HG02884 (cell line): ENCODE measurements at regions not wholly inside any gene's neighbourhood (a gene's known extent, or its start where the extent isn't known, plus 50 kb on each side); places are given as distances from the start of the nearest gene placed in this dataset.

Experiments used
- ATAC-seq: cut with Tn5 transposase; IDR thresholded peaks from one replicate; pipeline ENCODE4 v1.9.1; 2021; ENCODE audit warnings: mild to moderate bottlenecking, moderate library complexity; ENCODE audit not compliant: unreplicated experiment

DNA sequence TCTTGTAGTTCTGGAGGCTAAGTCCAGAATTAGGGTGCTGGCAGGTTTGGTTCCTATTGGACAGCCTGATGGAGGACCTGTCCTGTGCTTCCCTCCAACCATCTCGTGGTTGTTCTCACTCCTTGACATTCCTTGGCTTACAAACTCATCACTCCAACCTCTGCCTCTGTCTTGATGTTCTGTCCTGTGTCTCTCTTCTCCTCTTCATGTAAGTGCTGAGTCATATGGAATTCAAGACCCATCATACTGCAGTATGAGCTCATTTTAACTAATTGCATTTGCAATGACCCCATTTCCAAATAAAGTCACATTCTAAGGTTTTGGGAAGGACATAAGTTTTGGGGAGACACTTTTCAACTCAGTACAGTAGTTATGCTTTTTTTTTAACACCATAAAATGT, 374.7 kb downstream of the TRIB2 start:
- no peak for ATAC-seq

DNA sequence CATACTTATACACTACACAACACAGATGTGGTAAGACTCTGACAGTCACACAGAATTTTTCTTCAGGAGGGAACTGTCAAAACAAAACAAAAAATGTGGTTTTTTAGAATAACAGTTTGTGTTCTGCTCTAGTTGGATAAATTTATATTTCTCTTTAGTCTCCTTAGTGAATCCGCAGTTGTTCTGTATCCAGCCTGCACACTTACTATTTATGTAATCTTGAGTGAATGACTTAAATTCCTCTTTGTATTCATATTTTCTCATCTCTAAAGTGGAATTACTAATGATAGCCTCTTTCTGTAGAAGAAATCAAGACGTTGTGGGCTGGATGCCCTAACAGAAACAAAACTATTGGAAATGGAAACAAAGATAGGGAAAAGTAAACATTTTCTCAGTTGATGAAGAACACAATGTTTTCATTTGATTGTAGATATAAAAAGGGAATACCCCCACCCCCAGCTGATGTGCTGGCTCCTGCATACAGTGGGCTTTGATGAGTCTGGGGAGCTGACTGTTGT, 375.2 kb downstream of the TRIB2 start:
- ATAC-seq = no peak

DNA sequence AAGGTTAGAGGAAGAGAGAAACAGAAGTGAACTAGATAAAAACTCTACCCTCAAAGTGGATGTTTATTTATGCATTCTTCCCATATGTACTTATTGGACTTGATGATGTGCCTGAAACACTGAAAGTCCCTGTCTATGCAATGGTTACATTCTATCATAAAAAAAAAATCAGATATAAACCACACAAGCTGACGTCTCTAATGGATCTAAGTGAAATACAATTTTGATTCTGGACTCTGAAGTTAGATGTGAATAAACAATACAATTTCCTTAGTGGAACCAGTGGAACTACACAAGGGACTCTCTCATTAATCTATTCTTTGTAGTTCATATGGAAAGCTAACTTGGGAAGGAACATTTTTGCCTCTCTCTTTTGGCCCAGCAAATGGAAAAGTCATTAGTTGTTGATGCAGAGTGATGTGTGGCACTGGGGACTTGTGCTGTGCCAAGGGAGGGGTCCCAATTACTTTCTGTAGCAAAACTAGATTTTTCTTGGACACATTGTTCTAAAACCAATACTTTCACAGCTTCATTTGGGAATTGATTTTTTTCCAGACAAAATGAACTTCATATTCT, 376.8 kb downstream of the TRIB2 start:
- ATAC-seq = no peak

DNA sequence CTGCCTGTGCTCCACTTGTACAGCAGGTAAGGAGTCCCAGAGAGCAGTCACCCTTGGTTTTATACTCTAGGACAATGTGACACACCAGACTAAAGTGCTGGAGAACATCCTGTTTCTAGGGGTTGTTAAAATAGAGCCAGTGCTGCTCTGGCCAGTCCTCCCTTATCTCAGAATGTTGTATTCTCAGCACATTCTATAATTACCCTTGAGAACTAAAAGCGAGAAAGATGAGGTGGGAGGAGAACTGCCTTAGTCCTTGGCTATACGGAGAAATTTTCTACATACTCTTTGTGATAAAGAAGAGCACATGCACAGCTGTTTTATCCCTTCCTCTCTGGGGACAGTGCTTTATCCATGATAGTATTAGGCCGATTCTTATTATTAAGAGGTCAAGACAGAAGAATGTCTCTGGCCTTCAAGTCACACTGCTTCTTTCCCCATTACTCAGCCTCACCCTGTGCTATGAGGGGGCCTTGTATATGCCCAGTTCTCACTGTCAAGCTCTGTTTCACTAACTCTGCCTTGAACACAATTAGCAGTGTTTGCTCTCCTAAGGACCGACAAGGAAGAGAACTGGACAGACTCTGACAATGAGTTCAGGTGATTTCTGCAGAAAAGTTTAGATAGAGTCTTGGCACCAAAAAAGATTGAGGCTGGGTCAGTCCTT, 385.8 kb downstream of the TRIB2 start:
- ATAC-seq = no peak

DNA sequence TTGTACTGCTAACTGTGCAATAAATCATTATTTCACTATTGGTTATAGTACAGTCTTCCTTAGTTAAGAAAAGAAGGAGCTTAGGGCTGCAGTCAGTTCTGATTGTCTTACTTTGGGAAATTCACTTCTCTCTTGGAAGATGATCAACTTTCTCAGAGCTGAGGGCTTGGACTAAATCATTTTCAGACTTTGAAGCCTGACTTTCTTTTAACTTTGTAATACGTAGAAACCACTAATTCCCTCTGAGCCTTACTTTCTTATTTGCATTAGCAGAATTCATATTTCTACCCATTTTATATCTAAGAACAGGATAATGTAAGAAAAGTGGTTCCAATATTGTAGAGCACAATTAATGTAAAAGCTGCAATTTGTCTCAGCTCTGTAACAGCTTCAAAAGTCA, 386.4 kb downstream of the TRIB2 start:
- ATAC-seq = no peak

DNA sequence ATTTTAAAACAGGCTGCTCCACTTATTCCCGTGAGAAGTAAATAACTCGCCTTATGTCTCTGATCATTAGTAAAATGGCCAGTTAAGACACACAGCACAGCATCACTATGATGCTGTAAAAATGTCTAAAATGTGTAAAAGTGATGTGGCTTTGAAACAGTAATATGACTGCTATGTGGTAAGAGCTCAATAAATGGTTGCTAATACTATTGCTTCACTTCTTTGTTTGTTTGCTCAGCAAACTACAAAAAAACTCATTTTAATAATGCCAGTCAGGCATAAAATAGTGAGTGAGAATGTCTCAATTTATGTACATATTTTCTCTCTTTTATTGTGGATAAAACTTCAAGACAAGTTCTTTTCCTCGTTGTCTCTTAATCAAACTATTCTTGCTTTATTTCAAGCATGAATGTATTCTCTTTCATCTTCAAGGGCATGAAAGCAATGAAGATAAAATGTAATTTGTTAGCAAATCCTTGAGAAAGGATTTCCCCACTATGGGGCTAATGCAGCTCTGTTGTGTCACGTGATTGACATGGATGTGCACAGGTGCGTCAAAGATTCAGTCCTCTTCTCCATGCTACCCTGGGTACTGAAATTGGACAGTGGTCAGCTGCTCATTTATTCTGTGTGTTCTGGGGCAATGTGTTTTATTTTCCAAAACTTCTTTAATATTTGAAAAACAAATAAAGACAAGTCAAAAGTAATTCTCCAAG, 387.2 kb downstream of the TRIB2 start:
- no peak for ATAC-seq

DNA sequence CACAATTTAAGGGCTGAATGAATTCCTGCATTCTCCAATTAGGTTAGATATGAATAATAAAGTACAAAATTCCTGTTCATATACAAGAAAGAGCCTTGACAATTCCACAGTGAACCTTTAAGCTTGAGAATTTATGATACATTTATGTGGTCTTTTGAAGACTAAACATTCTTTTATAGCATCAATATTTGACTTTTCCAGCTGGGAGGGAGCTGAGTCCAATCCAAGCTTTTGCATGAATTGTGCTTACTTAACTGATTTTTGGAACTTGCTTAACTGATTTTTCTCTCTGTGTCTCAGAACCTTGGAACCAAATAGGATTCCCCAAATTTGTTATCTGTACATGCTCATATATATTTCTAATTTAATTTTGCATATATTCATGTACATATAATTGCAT, 388.0 kb downstream of the TRIB2 start:
- no peak for ATAC-seq

DNA sequence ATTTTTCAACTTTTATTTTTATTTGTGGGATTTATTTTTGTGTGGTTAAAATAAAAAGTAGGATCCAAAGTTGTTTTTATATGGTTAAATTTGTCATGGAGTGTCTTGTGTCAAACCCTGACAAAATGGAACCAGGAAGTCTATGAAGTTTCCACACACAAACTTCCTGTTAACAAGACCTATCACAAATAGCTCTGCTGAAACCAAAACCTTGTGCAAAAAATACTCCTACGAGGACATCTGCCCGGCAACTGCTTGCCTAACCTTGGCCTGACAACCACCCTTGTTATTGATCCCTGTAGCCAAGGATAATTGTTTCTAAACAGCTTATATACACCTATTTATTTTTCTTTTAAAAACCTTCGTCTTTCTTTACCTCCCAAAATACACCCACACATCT, 389.6 kb downstream of the TRIB2 start:
- no peak for ATAC-seq

DNA sequence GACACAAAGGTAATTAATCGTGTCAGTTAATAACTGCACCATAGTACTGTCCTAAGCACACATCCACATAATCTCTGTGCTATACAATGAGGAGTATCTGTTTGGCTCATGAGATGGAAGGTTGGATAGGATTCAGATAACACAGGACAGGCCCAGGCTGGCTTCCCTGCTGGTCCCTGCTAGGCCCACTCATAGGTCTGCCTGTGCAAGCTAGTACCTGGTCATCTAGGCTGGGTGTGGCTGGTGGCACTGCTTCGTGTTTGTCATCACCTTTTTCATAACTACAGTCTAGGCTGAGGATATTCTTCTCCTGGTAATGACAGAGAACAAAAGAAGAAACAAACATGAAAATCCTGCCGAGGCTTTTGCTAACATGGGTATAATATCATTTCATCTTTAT, 392.8 kb downstream of the TRIB2 start:
- ATAC-seq = no peak

DNA sequence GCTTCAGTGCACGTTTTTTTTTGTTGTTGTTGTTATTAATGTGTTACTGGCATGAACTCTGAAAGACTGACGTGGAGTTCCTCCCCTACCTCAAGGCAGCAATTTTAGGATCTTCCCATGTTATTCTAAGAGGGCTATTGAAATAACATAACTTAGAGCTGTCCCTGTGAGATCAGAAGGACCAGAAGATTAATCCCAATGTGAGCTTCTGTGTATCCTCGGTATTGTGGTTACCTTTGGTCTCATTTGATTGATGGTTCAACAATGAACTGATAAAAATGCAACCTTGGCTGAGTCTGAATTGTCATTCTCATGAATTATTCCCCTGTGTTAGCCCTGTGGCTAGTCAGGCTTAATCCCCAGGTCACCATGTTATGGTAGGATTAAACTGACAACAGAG, 394.1 kb downstream of the TRIB2 start:
- no peak for ATAC-seq

DNA sequence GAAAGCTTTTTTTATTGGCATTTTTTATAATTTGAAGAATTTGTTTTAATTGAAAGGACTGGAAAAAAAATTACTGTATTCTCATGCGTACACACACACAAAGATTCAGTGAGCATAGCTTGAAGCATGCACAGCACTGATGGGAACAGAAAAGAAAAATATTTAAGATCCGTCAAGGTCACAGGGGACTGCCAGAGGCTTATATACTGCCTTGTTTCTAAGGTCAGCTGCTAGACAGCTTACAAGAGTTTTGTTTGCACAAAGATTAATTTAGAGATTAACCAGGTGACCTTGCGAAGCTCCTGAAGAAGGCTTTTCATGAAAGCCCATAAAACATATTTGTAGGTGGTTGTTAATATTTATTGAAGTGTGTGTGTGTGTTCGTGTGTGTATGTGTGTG, 396.3 kb downstream of the TRIB2 start:
- ATAC-seq = no peak

DNA sequence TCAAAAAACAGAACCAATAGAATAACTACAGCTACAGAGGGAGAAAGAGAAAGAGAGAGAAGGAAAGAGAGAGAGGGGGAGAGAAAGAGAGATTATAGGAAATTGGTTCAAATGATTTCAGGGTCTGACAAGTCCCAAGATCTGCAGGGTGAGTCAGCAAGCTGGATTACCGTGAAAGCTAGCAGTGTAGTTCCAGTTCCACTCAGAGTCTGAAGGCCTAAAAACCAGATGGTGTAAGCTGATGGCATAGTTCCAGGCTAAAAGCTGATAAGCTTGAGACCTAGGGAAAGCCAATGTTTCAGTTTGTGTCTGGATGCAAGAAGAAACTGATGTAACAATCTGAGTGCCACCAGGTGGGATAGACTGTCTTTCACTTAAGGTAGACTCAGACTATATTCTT, 397.7 kb downstream of the TRIB2 start:
- no peak for ATAC-seq

DNA sequence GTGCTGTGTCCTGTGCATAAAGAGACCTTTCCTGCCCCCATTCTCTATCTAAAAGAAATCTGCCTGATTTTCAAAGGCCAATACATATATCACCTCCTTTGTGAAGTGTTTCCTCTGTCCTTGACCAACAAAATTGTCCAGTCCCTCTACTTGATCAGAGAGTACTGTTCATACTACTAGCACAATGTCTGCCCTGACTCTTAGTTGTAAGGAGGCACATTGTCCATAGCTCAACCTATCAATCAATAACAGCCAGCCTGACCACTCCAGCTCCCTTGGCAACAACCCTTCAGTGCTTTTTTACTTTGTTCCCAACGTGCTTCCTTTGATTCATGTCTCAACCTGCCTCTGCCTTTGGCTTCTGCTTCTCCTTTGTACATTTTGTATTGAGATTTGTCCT, 398.9 kb downstream of the TRIB2 start:
- no peak for ATAC-seq

DNA sequence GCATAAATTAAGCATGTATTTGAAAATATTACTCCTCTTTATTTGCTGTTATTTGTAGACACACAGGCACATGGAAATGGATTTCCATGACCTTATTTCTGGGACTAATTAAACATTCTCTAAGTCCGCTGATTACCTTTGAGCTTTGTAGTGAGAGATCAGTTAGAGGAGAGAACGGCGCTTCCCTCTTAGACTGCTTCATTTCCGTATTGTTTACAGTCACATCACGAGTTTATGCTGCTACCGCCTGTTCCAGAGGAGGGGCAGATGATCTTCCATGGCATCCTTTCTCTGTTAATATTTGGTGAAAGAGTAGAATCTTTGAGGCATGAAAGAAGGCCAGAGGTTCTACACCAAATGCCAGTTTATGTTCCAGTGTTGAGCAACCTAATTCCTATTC, 404.4 kb downstream of the TRIB2 start:
- ATAC-seq = no peak

DNA sequence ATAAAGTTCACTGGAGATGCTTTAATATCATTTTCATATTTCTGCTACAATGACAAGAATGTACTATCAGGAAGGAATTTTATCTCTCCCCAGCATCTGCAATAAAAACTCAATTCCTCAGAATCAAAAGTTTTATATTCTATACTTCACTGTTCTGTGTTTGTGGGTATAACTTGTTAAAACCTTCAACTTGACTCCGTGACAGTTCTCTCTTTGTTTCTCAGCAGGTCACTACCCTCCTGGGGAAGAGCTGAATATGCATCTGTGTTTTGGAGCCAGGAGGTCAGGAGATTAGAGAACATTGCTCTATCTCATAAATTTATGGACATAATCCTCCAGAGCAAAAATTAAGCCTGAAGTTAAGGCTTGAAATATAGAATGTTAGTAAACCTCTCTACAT, 411.4 kb downstream of the TRIB2 start:
- no peak for ATAC-seq

DNA sequence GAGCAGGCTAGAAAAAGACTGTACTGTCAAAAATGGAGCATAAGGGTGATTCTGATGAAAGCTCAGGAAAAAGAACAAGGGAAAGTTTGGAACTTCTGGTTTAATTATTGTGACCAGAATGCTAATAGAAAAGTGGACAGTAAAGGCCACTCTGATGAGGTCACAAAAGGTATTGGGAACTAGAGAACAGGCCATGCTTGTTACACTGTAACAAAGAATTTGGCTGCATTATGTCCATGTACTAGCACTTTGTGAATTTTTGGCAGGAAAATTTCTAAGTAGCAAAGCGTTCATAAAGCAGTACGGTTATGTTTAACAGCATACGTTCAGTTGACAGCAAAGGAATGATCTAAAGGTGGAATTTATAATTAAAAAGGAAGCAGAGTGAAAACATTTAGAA, 418.6 kb downstream of the TRIB2 start:
- ATAC-seq = no peak

DNA sequence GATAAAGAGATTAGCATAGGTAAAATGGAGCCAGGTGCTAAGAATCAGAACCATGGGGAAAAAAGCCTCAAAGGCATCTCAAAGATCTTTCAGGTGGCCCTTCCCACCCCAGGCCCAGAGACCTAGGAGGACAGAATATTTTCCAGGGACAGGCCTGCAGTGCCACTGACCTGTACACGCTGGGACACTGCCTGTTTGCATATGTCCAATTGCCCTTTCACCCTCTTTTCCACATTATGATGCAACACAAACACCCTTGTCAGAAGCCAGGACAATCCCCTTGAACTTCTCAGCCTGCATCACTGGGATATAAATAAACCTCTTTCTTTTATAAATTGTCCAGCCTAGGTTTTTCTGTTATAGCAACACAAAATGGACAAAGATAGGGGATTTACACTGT, 419.1 kb downstream of the TRIB2 start:
- no peak for ATAC-seq

DNA sequence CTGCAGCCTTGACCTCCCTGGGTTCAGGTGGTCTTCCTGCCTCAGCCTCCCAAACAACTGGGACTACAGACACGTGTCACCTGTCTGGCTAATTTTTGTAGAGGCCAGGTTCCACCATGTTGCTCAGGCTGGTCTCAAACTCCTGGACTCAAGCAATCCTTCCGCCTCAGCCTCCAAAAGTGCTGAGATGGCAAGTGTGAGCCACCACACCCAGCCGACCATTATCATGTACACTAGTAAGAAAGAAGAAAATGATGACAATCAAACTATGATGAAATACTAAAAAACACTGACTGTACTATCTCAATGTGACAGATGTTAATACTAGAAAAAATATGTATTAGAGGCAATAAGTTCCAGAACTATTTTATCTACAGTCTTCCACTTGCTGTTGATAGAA, 420.9 kb downstream of the TRIB2 start:
- ATAC-seq = no peak

DNA sequence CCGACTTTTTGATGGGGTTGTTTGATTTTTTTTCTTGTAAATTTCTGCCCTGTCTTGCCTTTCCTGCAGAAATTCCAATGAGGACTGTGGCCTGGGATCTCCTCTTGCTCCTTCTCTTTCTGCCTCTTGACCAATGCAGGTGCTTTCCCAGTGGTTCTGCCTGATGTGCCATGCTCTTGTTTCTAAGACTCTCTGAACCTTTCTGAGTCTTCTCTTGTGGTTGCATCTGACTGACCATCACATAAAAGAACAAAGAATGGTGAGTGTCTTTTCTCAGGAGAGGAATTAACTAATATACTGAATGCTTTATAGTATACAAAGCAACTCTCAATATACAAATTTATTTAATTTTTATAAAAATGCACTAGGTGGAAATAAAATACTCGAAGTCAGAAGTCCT, 424.6 kb downstream of the TRIB2 start:
- no peak for ATAC-seq

DNA sequence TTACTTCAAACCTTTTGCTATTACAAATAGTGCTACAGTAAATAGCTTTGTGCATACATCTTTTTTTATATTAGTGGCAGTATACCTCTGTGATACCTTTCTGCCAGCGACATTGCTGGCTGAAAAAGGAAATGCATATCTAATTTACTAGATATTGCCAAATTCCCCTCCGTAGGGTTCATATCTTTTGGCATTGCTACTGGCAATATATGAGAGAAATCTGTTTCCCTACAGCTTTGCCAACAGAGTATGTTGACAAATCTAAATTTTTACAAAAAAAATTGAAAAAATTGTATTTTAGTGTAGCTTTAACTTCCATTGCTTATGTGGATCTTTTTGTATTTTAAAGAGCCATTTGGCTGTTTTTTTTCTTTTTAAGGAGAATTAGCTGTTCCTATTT, 426.7 kb downstream of the TRIB2 start:
- ATAC-seq = no peak

DNA sequence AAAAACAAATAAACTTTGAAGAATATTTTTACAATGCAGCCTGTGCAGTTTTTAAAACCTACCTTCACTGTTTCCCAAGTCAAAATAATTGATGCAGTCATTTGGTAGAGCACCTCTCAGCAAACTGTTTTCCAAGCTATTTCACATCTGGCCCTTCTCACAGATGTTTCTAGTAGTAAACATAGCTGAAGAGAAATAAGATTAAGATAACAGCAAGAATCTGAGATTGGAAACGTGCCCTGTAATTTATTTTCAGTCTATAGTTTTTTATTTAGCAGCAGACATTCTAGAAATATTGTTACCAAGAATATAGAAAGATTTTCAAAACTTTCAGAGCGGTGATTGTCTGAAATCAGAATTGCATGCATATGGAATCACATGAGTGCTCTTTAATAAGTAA, 440.2 kb downstream of the TRIB2 start:
- ATAC-seq = no peak

DNA sequence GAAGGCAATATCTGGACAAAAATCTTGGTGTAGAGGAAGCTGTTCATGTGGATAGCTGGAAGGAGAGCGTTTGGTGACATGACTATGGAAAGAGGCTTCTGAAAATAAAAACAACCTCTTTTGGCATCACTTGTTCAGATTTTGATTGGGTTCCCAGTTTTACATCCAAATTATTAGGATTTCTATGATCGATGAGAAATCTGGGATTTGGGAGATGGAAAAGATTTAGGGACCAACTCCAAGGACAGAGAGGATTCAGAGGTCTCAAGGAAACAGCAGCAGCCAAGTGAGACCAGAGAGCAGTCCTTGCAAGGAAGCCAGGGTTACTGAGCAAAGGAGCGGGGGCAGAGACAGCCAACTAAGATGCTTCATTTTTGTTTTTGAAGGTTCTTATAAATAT, 441.7 kb downstream of the TRIB2 start:
- no peak for ATAC-seq
